ENCODE measurements at regions not wholly inside any gene's neighbourhood (a gene's known extent, or its start where the extent isn't known, plus 50 kb on each side); places are given as distances from the start of the nearest gene placed in this dataset.

DNA sequence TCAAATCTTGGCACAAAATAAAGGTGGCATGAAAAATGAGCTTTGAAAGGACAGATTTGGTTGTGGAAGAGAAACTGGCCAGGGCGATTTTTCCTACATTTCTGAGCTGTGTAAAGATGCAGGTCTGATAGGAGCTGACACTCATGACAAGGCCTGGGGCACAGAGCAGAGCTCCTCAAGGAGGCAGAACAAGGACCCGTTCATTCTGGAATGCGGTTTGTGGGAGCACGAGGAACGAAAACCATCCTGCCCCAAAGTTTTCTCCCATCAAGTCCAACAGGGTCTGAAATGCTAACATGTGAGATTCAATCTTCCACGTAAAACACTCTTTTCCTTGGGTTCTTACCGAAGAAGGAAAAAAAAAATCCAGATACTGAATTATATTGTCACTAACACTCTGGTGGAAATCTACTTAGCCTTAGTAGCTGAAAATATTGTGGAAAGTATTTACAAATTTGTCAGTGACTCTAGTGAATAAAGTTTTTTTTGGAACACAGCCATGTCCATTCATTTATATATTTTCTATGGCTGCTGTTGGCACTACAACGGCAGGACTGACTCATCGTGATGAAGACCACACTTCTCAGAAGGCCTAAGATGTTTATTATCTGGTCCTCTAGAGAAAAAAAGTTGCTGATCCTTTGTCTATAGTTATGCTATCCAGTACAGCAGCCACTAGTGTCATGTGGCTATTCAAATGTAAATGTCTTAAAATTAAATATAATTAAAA is 215.7 kb downstream of the BAMBI start:
- TF ChIP-seq POLR2A (IDR thresholded peaks at IDR 0.05): no peak
- TF ChIP-seq, protein P1, sequence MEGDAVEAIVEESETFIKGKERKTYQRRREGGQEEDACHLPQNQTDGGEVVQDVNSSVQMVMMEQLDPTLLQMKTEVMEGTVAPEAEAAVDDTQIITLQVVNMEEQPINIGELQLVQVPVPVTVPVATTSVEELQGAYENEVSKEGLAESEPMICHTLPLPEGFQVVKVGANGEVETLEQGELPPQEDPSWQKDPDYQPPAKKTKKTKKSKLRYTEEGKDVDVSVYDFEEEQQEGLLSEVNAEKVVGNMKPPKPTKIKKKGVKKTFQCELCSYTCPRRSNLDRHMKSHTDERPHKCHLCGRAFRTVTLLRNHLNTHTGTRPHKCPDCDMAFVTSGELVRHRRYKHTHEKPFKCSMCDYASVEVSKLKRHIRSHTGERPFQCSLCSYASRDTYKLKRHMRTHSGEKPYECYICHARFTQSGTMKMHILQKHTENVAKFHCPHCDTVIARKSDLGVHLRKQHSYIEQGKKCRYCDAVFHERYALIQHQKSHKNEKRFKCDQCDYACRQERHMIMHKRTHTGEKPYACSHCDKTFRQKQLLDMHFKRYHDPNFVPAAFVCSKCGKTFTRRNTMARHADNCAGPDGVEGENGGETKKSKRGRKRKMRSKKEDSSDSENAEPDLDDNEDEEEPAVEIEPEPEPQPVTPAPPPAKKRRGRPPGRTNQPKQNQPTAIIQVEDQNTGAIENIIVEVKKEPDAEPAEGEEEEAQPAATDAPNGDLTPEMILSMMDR (IDR thresholded peaks at IDR 0.05): no peak
- TF ChIP-seq EP300 (IDR thresholded peaks at IDR 0.05): no peak
